ENCODE measurements at regions not wholly inside any gene's neighbourhood (a gene's known extent, or its start where the extent isn't known, plus 50 kb on each side); places are given as distances from the start of the nearest gene placed in this dataset.

DNA sequence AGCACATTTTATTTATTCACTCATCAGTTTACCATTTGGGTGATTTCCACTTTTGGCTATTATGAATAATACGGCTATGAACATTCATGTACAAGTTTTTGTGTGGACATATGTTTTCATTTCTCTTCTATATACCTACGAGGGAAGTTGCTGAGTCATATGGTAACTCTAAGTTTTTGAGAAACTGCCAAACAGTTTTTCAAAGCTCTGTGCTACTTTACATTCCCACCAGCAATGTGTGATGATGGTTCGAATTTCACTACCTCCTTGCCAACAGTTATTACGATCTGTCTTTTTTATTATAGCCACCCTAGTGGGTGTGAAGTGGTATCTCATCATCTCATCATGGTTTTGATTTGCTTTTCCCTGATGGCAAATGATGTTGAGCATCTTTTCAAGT is 63.7 kb upstream of the MRTFB start:
- DNase-seq (no peak), ATAC-seq (no peak)
- intact Hi-C loops (cut with DNase I, micrococcal nuclease): no loop called here
- no peaks in the 10 kb centered on the region for H3K9me3 ChIP-seq
- H3K4me3 ChIP-seq: no peak overlapping the region
- H3K4me1 ChIP-seq (ENCODE audit: low read depth): peaks cover 4% of the 10 kb centered on the region
- TF ChIP-seq CTCF (IDR thresholded peaks at IDR 0.05): no peak
- H3K36me3 ChIP-seq (ENCODE audit: low read depth): no peaks in the 10 kb centered on the region

DNA sequence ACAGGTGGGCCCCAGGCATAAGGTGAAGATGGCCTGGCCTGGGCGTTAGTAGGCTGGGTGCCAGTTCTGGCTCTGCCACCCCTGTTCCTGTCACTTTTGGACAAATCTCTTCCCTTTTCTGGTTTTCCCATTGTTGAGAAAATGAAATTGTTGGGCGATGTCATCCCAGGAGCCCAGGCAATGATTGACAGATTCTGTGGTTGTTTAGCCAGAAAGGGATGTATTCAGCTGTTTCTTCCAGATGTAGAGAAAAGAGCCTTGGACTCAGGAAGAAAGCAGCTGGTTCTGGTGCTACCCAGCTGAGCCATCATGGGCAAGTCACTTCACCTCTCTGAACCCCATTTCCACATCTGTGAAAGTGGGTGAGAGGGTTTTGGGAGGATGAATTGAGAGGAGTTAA is 60.1 kb upstream of the MRTFB start:
- ATAC-seq (no peak), DNase-seq (no peak)
- Histone ChIP-seq H3K4me3 (no peak overlapping the region), H3K9me3 (no peaks in the 10 kb centered on the region), H3K4me1 (ENCODE audit: low read depth) (peaks cover 4% of the 10 kb centered on the region), H3K36me3 (ENCODE audit: low read depth) (no peaks in the 10 kb centered on the region)
- intact Hi-C loops (cut with DNase I, micrococcal nuclease): no loop called here
- TF ChIP-seq CTCF (IDR thresholded peaks at IDR 0.05): no peak

DNA sequence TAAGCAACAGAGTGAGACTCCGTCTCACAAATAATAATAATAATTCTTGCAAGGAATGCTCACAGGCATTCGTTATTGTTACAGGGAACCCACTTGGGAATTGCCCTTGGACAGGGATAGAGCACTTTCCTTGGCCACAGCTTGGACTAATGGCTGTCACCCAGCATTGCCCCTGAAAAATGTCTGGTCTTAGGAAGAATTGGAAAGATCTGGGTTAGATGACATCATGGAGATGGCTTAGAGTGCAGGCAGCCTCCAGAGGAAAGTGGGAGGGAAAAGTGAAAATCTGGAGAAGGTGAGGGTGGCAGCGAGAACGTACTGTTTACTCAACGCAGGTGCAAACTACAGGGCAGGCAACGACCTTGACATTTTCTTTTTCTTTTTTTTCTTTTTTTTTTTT is 59.3 kb upstream of the MRTFB start:
- H3K4me3 ChIP-seq: no peak overlapping the region
- ATAC-seq: peak; percentile 13
- intact Hi-C loops (cut with DNase I, micrococcal nuclease): no loop called here
- no peak for DNase-seq
- H3K4me1 ChIP-seq (ENCODE audit: low read depth): peaks cover 4% of the 10 kb centered on the region
- H3K9me3 ChIP-seq: no peaks in the 10 kb centered on the region
- no peak for TF ChIP-seq CTCF (IDR thresholded peaks at IDR 0.05)
- H3K36me3 ChIP-seq (ENCODE audit: low read depth): no peaks in the 10 kb centered on the region

DNA sequence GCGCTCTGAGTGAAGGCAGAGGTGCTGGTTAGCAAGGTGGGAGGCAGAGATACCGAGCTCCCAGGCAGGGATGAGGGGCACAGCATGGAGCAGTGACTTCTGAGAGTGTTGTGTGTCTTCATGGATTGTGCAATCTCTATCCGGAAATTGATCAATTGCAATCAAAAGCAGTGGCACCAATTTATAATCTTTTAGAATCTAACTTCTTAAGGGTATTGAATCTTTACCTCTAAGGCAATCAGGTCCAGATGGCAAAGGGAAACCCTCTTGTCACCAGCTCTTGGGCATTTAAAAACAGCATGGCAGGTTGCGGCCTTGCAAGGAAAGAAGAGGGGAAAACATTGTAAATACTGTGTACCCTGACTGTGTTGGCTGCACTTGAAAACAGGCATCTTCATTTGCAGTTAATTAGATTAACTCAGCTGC is 58.0 kb upstream of the MRTFB start:
- H3K4me3 ChIP-seq: no peak overlapping the region
- no peak for ATAC-seq
- no peak for TF ChIP-seq CTCF (IDR thresholded peaks at IDR 0.05)
- H3K36me3 ChIP-seq (ENCODE audit: low read depth): no peaks in the 10 kb centered on the region
- no peak for DNase-seq
- H3K4me1 ChIP-seq (ENCODE audit: low read depth): peaks cover 4% of the 10 kb centered on the region
- H3K9me3 ChIP-seq: no peaks in the 10 kb centered on the region
- intact Hi-C loops (cut with DNase I, micrococcal nuclease): no loop called here

- ATAC-seq (peak; percentile 28), DNase-seq (no peak)
- TF ChIP-seq CTCF (IDR thresholded peaks at IDR 0.05): no peak
- Histone ChIP-seq H3K9me3 (no peaks in the 10 kb centered on the region), H3K4me1 (ENCODE audit: low read depth) (peaks cover 4% of the 10 kb centered on the region), H3K36me3 (ENCODE audit: low read depth) (no peaks in the 10 kb centered on the region), H3K4me3 (no peak overlapping the region)
- intact Hi-C loops (cut with DNase I, micrococcal nuclease): no loop called here
Measured at GRCh38 chr16:14013571-14014283, 57.4 kb upstream of the MRTFB start.

DNA sequence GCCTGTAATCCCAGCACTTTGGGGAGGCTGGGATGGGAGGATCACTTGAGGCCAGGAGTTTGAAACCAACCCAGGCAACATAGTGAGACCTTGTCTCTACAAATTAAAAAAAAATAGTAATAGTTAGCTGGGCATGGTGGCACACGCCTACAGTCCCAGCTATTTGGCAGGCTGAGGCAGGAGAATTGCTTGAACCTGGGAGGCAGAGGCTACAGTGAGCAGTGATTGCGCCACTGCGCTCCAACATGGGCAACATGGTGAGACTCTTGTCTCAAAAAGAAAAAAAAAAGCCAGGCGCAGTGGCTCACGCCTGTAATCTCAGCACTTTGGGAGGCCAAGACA is 56.9 kb upstream of the MRTFB start:
- Histone ChIP-seq H3K9me3 (no peaks in the 10 kb centered on the region), H3K4me1 (ENCODE audit: low read depth) (peaks cover 4% of the 10 kb centered on the region), H3K4me3 (no peak overlapping the region), H3K36me3 (ENCODE audit: low read depth) (no peaks in the 10 kb centered on the region)
- DNase-seq: no peak
- no peak for TF ChIP-seq CTCF (IDR thresholded peaks at IDR 0.05)
- intact Hi-C loops (cut with DNase I, micrococcal nuclease): no loop called here
- no peak for ATAC-seq
